DND-41 (cell line): ENCODE measurements at regions not wholly inside any gene's neighbourhood (a gene's known extent, or its start where the extent isn't known, plus 50 kb on each side); places are given as distances from the start of the nearest gene placed in this dataset.

Experiments used
- CTCF ChIP-seq: IDR thresholded peaks from 2 replicates; pipeline ENCODE4 v1.5.1; 2012; ENCODE audit warnings: borderline replicate concordance, low read length, moderate library complexity, mild to moderate bottlenecking; ENCODE audit not compliant: poor library complexity, severe bottlenecking; ENCODE audit errors: extremely low read depth
- EZH2 ChIP-seq: IDR thresholded peaks from 3 replicates; pipeline ENCODE4 v1.6.1; 2012; ENCODE audit warnings: borderline replicate concordance, low read depth, mild to moderate bottlenecking, moderate library complexity, low read length, inconsistent platforms; ENCODE audit not compliant: severe bottlenecking

- TF ChIP-seq CTCF (no peak), EZH2 (no peak)
Measured at GRCh38 chr6:168226061-168226752, 93.4 kb downstream of the DACT2 start.
